ENCODE measurements at regions not wholly inside any gene's neighbourhood (a gene's known extent, or its start where the extent isn't known, plus 50 kb on each side); places are given as distances from the start of the nearest gene placed in this dataset.

GRCh38 chr20:11429889-11430519 is 487.7 kb upstream of the BTBD3 start:
- TF ChIP-seq FOXK1 (CRISPR knock-in tag; IDR thresholded peaks at IDR 0.05) (no peak), RORB (CRISPR knock-in tag; IDR thresholded peaks at IDR 0.05) (no peak), CTCF (IDR thresholded peaks at IDR 0.05) (no peak), CREB1 (CRISPR knock-in tag; IDR thresholded peaks at IDR 0.05) (no peak), CREM (CRISPR knock-in tag; IDR thresholded peaks at IDR 0.05) (no peak), ESRRA (CRISPR knock-in tag; IDR thresholded peaks at IDR 0.05; ENCODE audit: borderline replicate concordance) (no peak), NR2C2 (CRISPR knock-in tag; IDR thresholded peaks at IDR 0.05) (no peak), ZBTB43 (CRISPR knock-in tag; IDR thresholded peaks at IDR 0.05) (no peak), JUN (CRISPR knock-in tag; IDR thresholded peaks at IDR 0.05) (no peak), MAX (CRISPR knock-in tag; IDR thresholded peaks at IDR 0.05) (no peak), TP53 (CRISPR knock-in tag; IDR thresholded peaks at IDR 0.05) (no peak), ATF6 (CRISPR knock-in tag; IDR thresholded peaks at IDR 0.05) (no peak)
